Breast epithelium (tissue), 4 donors: ENCODE measurements at regions not wholly inside any gene's neighbourhood (a gene's known extent, or its start where the extent isn't known, plus 50 kb on each side); places are given as distances from the start of the nearest gene placed in this dataset.

Experiments
- DNase-seq, 2 donors: peaks; one replicate each; pipeline ENCODE4 v3.0.0-alpha.2; 2019; ENCODE audit warnings: low spot score in 2 of 2
- H3K27ac ChIP-seq, 2 donors: fragments of 200-600 bp; sonication (generic) in 1 of 2; one replicate each; pipeline ENCODE4 v1.5.1; 2016 to 2019; ENCODE audit warnings: mild to moderate bottlenecking in 1 of 2
- H3K27me3 ChIP-seq, 2 donors: fragments of 200-600 bp; sonication (generic) in 1 of 2; one replicate each; pipeline versions ENCODE4 v1.5.1 to v1.6.0; 2017 to 2019; ENCODE audit warnings: control low read depth in 1 of 2, mild to moderate bottlenecking in 1 of 2
- H3K36me3 ChIP-seq: fragments of 200-600 bp; one replicate; pipeline ENCODE4 v1.5.1; 2019
- H3K4me1 ChIP-seq, 2 donors: fragments of 200-600 bp; sonication (generic); one replicate each; pipeline ENCODE4 v1.5.1; 2016 to 2019; ENCODE audit warnings: control low read depth in 1 of 2
- H3K4me3 ChIP-seq, 3 donors: fragments of 200-600 bp; sonication (generic); 1 replicate in 2 of 3; 2 replicates in 1 of 3; pipeline ENCODE4 v1.5.1; 2016 to 2019; ENCODE audit warnings: mild to moderate bottlenecking in 3 of 3, moderate library complexity in 2 of 3
- H3K9me3 ChIP-seq, 2 donors: fragments of 200-600 bp; sonication (generic) in 1 of 2; one replicate each; pipeline ENCODE4 v1.5.1; 2016 to 2019; ENCODE audit warnings: control low read depth in 1 of 2
- CTCF ChIP-seq, 3 donors: fragments of 450-650 bp; IDR thresholded peaks; one replicate each; pipeline ENCODE4 v1.5.1; 2016 to 2017; ENCODE audit warnings: antibody characterized with exemption in 3 of 3, mild to moderate bottlenecking in 3 of 3, moderate library complexity in 3 of 3
- POLR2A ChIP-seq: fragments of 450-650 bp; IDR thresholded peaks from one replicate; pipeline ENCODE4 v1.6.1; 2016; ENCODE audit warnings: antibody characterized with exemption, mild to moderate bottlenecking, moderate library complexity
- POLR2AphosphoS5 ChIP-seq, 3 donors: sonication (generic); formaldehyde crosslinking; IDR thresholded peaks; one replicate each; pipeline ENCODE4 v1.6.1; 2017; ENCODE audit warnings: antibody characterized with exemption in 3 of 3
- intact Hi-C: fragments of 100-400 bp; cut with DNase I; formaldehyde crosslinking; loops from one replicate; pipeline ENCODE4 v1.15.1; 2023; ENCODE audit warnings: low total_unique reads

GRCh38 chr5:176188085-176188484 is 50.1 kb upstream of the SIMC1 start:
- intact Hi-C loops = no loop called here
- TF ChIP-seq POLR2A (no peak), POLR2AphosphoS5 (IDR thresholded peaks at IDR 0.05) (no peak), CTCF (IDR thresholded peaks at IDR 0.05) (no peak)
- Histone ChIP-seq H3K4me1 (no peaks in the 10 kb centered on the region), H3K36me3 (no peaks in the 10 kb centered on the region), H3K4me3 (no peak overlapping the region), H3K27ac (no peak overlapping the region), H3K9me3 (no peaks in the 10 kb centered on the region), H3K27me3 (peaks cover 0 to 13% of the 10 kb centered on the region in 2 donors)
- no peak for DNase-seq
